Urinary bladder (tissue), 3 donors: ENCODE measurements at regions not wholly inside any gene's neighbourhood (a gene's known extent, or its start where the extent isn't known, plus 50 kb on each side); places are given as distances from the start of the nearest gene placed in this dataset.
"Not testable (repeated sequence)": the region's sequence is repeated elsewhere in the genome, so short reads cannot be mapped to it uniquely, and the experiment has no call there.

Source experiments
- DNase-seq: peaks from one replicate; pipeline ENCODE4 v3.0.0-alpha.2; 2015; ENCODE audit errors: extremely low spot score
- H3K27ac ChIP-seq: one replicate; pipeline ENCODE4 v1.5.1; 2013; ENCODE audit warnings: low read depth, mild to moderate bottlenecking, moderate library complexity
- H3K36me3 ChIP-seq: one replicate; pipeline ENCODE4 v1.6.1; 2013; ENCODE audit warnings: mild to moderate bottlenecking, moderate library complexity; ENCODE audit not compliant: insufficient read depth
- H3K4me1 ChIP-seq: one replicate; pipeline ENCODE4 v1.6.1; 2013; ENCODE audit warnings: mild to moderate bottlenecking, moderate library complexity; ENCODE audit not compliant: insufficient read depth
- H3K4me3 ChIP-seq: one replicate; pipeline ENCODE4 v1.5.1; 2013; ENCODE audit warnings: low read depth, low read length
- WGBS: extraction: QIAGEN DNeasy Blood & Tissue Kit; methylation state at CpG from one replicate; pipeline ENCODE4 v1.1.7; 2013; 5-methylcytosine and 5-hydroxymethylcytosine counted together
- donor health status: healthy with polysubstance abuse.
- donor health status: healthy.

GRCh38 chr2:5021136-5021535 lies 671.0 kb upstream of the SOX11 start:
- no peak for DNase-seq

DNA sequence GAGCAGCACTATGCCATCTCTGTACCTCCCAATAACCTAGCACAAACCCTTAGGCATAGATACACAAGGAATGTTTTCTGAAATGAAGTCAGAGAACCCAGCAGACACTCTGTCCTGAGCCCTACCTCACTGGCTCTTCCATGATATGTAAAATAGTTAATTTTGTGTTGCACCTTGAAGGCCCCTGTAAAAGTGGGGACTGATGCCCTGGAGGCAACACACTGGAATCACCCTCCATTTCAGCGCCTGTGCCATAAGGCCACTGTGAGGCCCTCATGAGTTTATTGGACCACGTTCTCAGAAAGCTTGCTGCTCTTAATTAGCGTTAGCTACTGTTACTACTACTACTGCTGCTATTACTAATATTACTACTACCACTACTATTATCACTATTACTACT lies 670.1 kb upstream of the SOX11 start:
- Histone ChIP-seq H3K27ac (no peak overlapping the region), H3K4me1 (no peaks in the 10 kb centered on the region)
- over 99% methylated on average over 3 of the region's 3 CpGs for WGBS

More at GRCh38 chr2:5021136-5021535, 671.0 kb upstream of the SOX11 start:
- H3K27ac ChIP-seq: no peak overlapping the region
- no peaks in the 10 kb centered on the region for H3K4me1 ChIP-seq
- H3K4me3 ChIP-seq: no peak overlapping the region
- H3K36me3 ChIP-seq: no peaks in the 10 kb centered on the region
- WGBS: 51% methylated on average over 2 of the region's 2 CpGs

GRCh38 chr2:5022708-5023635 lies 669.2 kb upstream of the SOX11 start:
- H3K27ac ChIP-seq, H3K36me3 ChIP-seq, H3K4me3 ChIP-seq, H3K4me1 ChIP-seq, DNase-seq: not testable (repeated sequence)

More for the DNA sequence above, 670.1 kb upstream of the SOX11 start:
- Histone ChIP-seq H3K36me3 (no peaks in the 10 kb centered on the region), H3K4me3 (no peak overlapping the region)
- DNase-seq: no peak

GRCh38 chr2:5026571-5027234 lies 665.5 kb upstream of the SOX11 start:
- no peak overlapping the region for H3K4me3 ChIP-seq
- DNase-seq: no peak
- no peaks in the 10 kb centered on the region for H3K36me3 ChIP-seq
- H3K27ac ChIP-seq: no peak overlapping the region
- H3K4me1 ChIP-seq: no peaks in the 10 kb centered on the region
- 53% methylated on average over 9 of the region's 9 CpGs for WGBS

- WGBS: 83% methylated on average over 6 of the region's 6 CpGs
- no peaks in the 10 kb centered on the region for H3K36me3 ChIP-seq
- H3K4me1 ChIP-seq: no peaks in the 10 kb centered on the region
- no peak for DNase-seq
- H3K27ac ChIP-seq: no peak overlapping the region
- H3K4me3 ChIP-seq: no peak overlapping the region
Measured at GRCh38 chr2:5035057-5035488, 657.1 kb upstream of the SOX11 start.

GRCh38 chr2:5036256-5036655 lies 655.9 kb upstream of the SOX11 start:
- WGBS: 60% methylated on average over 4 of the region's 4 CpGs
- no peaks in the 10 kb centered on the region for H3K36me3 ChIP-seq
- H3K4me1 ChIP-seq: no peaks in the 10 kb centered on the region
- DNase-seq: no peak
- H3K4me3 ChIP-seq: no peak overlapping the region
- no peak overlapping the region for H3K27ac ChIP-seq

- WGBS: 86% methylated on average over 6 of the region's 6 CpGs
Measured at GRCh38 chr2:5039241-5039975, 652.8 kb upstream of the SOX11 start.

GRCh38 chr2:5040571-5040970 lies 651.6 kb upstream of the SOX11 start:
- 88% methylated on average over 3 of the region's 3 CpGs for WGBS
- no peak for DNase-seq
- Histone ChIP-seq H3K36me3 (no peaks in the 10 kb centered on the region), H3K4me3 (no peak overlapping the region), H3K27ac (no peak overlapping the region), H3K4me1 (no peaks in the 10 kb centered on the region)

More at GRCh38 chr2:5039241-5039975, 652.8 kb upstream of the SOX11 start:
- DNase-seq: no peak
- Histone ChIP-seq H3K36me3 (no peaks in the 10 kb centered on the region), H3K27ac (no peak overlapping the region), H3K4me3 (no peak overlapping the region), H3K4me1 (no peaks in the 10 kb centered on the region)

DNA sequence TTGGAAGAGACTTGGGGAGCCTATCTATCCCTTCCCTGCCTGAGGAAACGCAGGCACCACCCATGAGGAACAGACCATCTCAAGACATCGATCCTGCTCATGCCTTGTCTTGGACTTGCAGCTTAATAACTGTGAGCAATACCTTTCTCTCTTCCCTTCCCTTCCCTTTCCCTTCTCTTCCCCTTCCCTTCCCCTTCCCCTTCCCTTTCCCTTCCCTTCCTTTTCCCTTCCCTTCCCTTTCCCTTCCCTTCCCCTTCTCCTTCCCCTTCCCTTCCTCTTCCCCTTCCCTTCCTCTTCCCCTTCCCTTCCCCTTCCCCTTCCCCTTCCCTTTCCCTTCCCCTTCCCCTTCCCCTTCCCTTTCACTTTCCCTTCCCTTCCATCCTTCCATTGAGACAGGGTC lies 650.7 kb upstream of the SOX11 start:
- no peaks in the 10 kb centered on the region for H3K4me1 ChIP-seq
- no peak overlapping the region for H3K27ac ChIP-seq
- WGBS: 96% methylated on average over 2 of the region's 2 CpGs
- H3K36me3 ChIP-seq: no peaks in the 10 kb centered on the region
- DNase-seq: no peak
- no peak overlapping the region for H3K4me3 ChIP-seq

DNA sequence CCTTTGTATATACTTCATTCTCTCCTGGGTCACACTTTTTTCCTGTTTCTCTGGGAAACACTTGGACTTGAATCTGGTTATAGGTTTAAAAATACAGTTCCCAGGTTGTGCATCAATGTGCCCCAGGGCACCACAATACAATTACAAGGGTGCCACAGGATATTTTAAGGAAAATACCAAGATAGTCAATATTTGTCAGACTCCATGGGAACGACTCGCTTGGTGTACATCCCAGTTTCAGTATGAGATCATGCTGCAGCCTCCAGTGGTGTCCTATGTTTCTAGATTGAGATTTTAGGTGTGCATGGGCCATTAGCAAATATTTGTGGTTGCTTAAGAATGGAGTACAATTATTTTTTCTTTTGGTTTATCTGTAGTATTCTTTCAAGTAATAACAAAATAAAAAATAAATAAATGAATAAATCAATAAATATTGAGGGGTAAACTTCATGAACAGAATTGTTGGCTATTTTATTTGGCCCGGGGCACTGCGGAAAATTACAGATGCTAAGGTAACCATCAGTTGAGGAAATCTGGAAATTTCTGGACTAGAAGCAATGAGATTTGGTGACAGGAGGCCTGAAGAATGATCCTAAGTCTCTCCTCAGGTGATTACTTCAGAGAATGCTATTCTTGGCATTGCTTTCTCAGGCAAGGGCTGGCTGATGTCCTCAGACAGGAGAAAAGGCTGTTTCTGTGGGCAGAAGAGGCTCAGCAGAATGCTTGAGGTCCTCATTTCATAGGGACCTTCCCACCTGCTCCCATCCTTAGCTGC lies 649.3 kb upstream of the SOX11 start:
- Histone ChIP-seq H3K4me1 (no peaks in the 10 kb centered on the region), H3K27ac (no peak overlapping the region), H3K36me3 (no peaks in the 10 kb centered on the region), H3K4me3 (no peak overlapping the region)
- whole genome bisulfite sequencing: 78% methylated on average over 4 of the region's 4 CpGs
- no peak for DNase-seq

GRCh38 chr2:5051300-5051699 lies 640.9 kb upstream of the SOX11 start:
- no peak overlapping the region for H3K4me3 ChIP-seq
- DNase-seq: no peak
- 70% methylated on average over 2 of the region's 2 CpGs for whole genome bisulfite sequencing
- H3K4me1 ChIP-seq: no peaks in the 10 kb centered on the region
- H3K27ac ChIP-seq: no peak overlapping the region
- no peaks in the 10 kb centered on the region for H3K36me3 ChIP-seq

- no peak overlapping the region for H3K4me3 ChIP-seq
- H3K36me3 ChIP-seq: no peaks in the 10 kb centered on the region
- no peak for DNase-seq
- no peak overlapping the region for H3K27ac ChIP-seq
- 86% methylated on average over 7 of the region's 7 CpGs for WGBS
- H3K4me1 ChIP-seq: no peaks in the 10 kb centered on the region
Measured at GRCh38 chr2:5052905-5053304, 639.3 kb upstream of the SOX11 start.

GRCh38 chr2:5057891-5058351 lies 634.3 kb upstream of the SOX11 start:
- Histone ChIP-seq H3K27ac (no peak overlapping the region), H3K36me3 (no peaks in the 10 kb centered on the region), H3K4me1 (no peaks in the 10 kb centered on the region), H3K4me3 (no peak overlapping the region)
- DNase-seq: no peak
- WGBS: 48% methylated on average over 6 of the region's 6 CpGs
